Ishikawa (cell line): ENCODE measurements at regions not wholly inside any gene's neighbourhood (a gene's known extent, or its start where the extent isn't known, plus 50 kb on each side); places are given as distances from the start of the nearest gene placed in this dataset.

Experiments
- FOXM1 ChIP-seq: IDR thresholded peaks from 2 replicates; pipeline ENCODE4 v1.6.1; 2012; ENCODE audit warnings: low read depth, borderline replicate concordance
- RAD21 ChIP-seq: IDR thresholded peaks from 2 replicates; pipeline ENCODE4 v1.6.1; 2012; ENCODE audit warnings: low read depth
- REST ChIP-seq: IDR thresholded peaks from 2 replicates; pipeline ENCODE4 v1.6.1; 2012; ENCODE audit warnings: low read depth, mild to moderate bottlenecking
- YY1 ChIP-seq: IDR thresholded peaks from 2 replicates; pipeline ENCODE4 v1.6.1; 2012; ENCODE audit warnings: low read depth

- no peak for TF ChIP-seq FOXM1
- TF ChIP-seq YY1, result no peak
- TF ChIP-seq RAD21, result no peak
- no peak for TF ChIP-seq REST
Measured at GRCh38 chr20:18904192-18904591, 90.6 kb downstream of the SCP2D1 start.
